Dermis blood vessel endothelial cell (primary cell): ENCODE measurements at regions not wholly inside any gene's neighbourhood (a gene's known extent, or its start where the extent isn't known, plus 50 kb on each side); places are given as distances from the start of the nearest gene placed in this dataset.
A peak's percentile ranks its signal among the peaks of the same experiment; 100 is the strongest.

Source experiments
- DNase-seq: peaks from one replicate; pipeline ENCODE4 v3.0.0; 2010

DNA sequence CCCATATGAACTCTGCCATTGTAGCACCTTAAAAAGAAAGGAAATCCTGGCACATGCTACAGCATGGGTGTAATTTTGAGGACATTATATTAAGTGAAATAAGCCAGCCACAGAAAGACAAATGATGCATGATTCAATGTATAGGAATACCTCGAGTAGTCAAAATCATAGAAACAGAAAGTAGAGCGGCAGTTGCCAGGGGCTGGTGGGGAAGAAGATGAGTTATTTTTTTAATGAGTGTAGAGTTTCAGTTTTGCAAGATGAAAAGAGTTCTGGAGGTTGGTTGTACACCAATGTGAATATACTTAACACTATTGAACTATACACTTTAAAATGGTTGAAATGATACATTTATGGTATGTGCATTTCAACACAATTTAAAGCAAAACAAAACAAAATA, 133.0 kb downstream of the ZDHHC21 start:
- DNase-seq: no peak

DNA sequence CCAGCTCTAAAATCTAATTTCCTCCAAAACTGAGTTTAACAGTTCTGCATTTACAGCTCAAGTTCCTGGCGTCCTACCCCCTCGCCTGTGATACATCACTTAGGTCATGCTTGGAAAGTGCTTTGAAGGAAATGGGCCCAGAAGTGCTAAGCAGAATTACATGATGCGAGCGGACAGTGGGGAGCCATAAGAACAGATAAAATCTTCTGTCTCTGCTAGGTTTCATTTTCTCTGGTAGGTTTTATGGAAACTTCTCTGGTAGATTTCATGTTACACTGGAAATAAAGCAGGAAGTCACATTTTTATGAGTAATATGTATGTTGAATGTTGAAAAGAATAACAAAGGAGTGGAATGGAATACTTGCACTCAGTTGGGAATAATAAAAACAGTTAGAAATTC, 138.3 kb downstream of the ZDHHC21 start:
- DNase-seq: peak; percentile 63

DNA sequence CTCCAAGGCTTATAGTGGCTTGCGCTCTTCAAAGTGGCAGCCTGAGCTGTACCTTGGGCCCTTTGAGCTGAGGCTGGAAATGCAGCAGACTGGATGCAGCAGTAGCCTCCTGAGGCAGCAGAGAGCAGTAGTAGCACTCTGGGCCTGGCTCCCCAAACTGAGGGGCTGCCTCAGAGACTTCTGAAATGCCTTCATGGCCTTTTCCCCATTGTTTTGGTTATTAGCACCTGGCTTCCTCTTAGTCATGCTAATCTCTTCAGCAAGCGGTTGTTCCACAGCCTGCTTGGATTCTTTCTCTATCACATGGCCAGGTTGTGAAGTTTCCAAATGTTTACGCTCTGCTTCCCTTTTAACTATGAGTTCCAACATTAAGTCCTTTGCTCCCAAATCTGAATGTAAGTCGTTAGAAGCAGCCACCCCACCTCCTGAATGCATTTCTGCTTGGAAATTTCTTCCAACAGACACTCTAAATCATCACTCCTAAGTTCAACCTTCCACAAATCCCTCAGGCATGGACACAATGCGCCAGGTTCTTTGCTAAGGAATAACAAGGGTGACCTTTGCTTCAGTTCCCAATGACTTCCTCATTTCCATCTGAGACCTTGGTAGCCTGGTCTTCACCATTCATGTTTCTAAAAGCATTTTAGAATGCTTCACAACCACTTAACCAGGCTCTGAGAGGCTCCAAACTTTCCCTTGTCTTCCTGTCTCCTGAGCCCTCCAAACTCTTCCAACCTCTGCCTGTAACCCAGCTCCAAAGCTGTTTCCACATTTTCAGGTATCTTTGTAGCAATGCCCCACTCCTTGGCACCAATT, 145.8 kb downstream of the ZDHHC21 start:
- DNase-seq: no peak

DNA sequence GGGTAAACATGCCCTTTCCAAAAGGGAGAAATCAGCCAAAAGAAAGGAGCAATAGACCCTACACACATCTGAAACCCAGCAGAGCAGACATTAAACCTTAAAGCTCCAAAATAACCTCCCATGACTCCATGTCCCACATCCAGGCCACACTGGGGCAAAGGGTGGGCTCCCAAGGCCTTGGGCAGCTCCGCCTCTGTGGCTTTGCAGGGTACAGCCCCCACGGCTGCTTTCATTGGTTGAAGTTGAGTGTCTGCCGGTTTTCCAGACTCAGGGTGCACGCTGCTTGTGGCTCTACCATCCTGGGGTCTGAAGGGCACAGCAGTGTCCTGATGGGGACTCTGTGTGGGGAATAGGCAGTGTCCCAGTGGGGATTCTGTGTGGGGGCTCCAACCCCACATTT, 146.5 kb downstream of the ZDHHC21 start:
- no peak for DNase-seq

DNA sequence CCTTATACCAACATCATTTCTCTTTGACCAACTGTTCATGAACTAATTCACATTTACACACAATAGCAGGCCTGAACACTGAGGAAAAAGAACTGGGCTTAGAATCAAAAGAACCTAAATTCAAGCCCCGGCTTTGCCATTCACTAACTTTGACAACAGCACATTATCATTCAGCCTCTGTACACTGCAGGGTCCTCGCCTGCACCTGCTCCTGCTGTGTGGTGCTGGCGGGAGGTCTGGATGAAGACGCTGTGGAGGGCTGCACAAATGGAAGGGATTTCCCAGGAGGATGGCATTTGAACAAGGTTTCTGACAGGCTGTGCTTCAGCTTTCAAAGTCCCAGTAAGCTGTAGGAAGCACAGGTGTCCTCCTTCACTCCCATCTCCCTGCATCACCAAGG, 151.2 kb downstream of the ZDHHC21 start:
- DNase-seq: no peak

DNA sequence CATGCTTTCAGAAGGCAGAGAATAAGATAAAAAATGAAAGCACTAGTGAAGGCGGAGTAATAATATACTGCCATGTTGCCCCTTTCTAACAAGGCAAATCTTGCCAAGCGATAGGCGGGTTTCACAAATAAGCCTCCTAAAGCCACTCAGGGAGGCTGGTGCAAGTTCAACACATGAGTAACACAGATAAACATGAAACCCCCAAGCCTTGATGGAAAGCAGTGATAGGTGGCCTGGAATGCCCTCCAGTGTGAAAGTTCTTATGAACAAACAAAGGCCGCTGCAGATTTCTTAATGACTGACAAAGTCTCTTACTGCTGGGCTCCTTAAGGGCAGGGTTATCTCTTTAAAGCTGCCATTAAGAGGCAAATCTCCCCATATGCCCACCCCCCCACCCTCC, 154.7 kb downstream of the ZDHHC21 start:
- DNase-seq: no peak

DNA sequence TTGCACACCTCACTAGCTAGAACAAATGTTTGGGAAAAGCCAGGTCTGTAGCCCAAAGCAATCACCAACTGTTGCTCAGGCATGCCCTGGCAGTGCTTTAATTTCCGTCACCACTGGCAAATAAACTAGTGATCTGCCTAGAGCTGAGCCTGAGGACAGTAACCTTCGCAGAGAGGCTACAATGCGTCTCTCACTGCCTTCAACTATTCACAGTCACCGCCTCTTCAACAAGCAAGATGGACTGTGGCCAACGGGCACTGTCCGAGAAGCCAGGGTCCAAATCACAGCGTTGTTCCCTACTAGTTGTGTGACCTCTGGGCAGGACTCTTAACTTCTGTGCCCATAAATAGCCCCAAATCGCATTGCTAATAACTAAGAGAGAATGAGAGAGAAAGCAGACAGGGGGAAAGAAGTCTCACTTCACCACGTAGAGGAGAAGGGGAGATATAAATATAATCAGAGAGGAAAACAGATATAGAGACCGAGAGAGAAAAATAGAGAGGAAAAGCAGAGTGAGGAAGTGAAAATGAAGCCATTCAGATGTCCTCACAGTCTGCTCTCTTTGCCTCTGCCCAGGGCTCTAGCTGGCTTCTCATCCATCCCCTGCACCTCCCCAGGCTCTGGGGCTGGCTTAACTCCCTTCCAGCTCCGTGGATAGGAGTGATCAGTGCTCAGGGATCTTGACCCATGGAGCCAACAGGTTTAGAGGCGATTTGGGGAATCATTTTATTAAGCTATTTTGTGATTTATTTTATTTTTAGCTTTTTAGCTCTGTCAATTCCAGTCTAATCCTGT, 157.9 kb downstream of the ZDHHC21 start:
- DNase-seq: no peak

DNA sequence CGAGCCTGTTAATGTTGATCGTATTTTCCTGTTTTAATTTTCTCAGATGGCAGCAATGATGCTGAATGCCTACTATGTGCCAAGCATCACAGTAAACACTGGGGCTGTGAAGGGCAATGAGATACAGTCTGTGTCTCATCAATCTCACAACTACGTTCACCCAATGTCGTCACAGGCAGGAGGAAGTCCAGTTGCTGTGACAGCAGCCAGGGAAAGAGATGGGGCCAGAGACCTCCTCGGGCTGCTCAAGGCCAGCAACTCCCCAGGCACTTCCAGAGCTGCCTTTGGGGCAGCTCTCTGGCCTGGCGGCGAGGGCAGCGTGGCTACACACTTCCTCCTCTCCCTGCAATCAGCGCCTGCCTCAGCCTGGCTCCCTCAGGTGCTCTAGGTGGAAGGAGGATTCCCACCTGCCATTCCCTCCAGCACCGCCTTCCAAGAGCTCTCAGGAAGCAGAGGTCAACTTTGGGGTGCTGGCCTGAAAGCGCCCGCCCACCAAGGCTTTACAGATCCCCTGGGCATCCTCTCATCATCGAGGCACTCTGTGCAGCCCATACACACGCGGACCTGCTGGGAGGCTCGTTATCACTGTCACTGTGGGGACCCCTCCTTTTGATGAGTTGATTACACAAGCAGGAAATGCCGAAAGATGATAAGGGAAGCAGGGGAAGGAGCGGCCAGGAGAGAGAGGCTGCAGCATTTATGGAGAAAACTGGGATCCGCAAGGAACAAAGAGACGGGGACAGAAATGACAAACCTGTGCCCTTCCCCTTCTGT, 159.2 kb downstream of the ZDHHC21 start:
- no peak for DNase-seq

DNA sequence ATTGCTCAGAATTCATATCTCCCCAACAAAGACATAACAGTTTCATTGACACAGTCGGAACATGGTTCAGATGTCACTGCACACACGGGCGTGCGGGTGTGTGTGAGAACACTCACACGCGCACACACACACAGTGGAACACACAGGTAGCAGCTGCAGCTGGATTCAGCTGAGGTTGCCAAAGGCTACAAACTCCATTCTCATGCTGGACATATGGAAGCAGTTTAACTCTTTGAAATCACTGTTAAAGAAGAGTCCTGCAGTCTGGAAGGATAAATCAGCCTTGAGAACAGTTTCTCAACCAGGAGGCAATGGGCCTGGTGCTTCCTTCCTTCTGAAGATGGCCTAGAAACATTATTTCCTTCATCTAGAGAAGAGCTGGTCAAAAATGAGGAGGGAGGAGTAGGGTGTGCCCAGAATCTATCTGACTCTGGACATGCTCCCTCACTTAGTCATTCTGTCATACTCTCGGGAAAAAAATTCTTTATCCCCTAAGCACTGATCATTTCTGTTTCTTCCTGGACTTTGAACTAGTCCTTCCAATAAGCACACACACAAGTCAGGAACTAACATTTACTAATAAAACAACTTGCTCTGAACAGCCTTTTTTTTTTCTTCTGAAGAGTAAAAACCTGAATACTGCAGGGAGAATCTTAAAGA, 160.6 kb downstream of the ZDHHC21 start:
- DNase-seq: no peak

DNA sequence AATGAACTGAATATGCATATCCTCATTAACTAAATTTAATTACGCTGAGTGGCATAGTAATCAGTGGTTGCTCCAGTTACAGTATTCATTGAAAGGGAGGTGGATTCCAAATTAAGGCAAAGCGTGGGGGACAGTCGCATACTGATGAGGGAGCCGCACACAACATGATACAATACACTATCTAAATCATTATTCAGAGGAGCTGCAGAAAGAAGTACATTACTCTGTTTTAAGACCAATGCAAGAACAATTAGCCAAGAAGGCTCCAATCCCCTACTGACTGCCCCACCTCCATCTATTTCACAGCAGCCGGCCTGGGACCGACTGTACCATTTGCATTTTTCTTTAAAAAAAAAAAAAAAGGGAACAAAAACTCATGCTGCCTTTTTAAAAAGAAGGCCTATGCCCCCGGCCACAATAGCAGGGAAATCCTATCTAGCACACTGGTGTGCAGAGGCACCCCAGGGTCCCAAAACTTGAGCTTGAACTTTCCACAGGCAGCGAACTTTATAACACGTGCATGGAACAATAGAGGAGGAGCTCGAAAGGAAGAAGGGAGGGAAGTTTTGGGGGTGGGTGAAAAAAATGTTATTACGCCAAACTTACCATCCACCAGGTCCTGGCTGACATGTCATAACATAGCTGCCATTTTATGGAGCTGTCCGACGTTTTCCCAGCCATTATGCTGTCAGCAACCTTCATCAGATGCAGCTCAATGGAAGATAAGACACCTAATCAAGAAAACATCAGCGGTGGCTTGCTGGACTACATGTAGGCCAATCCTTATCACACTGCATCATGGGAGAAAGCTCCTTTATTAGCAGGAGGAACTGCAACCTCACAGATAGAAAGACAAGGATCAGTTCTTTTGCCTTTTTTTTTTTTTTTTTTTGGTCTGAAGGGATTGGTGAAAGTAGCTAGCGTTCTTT, 161.6 kb downstream of the ZDHHC21 start:
- DNase-seq: no peak

DNA sequence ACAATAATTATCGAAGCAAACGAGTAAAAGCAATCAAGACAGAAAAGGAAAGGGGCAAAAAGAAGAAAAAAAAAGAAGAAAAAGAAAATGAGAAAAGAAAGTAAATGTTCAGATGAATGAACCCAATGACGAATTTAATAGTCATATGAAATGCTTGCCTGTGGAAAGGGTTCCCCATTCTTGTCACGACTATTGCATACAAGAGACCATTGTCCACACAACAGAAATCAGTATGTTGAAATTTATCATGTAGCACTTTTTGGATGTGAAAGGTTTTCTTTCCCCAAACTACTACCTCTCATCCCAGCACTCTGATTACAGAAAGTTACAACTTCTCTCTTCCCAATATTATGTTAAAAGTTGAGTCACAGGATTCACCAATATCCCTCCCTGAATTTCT, 162.4 kb downstream of the ZDHHC21 start:
- no peak for DNase-seq

DNA sequence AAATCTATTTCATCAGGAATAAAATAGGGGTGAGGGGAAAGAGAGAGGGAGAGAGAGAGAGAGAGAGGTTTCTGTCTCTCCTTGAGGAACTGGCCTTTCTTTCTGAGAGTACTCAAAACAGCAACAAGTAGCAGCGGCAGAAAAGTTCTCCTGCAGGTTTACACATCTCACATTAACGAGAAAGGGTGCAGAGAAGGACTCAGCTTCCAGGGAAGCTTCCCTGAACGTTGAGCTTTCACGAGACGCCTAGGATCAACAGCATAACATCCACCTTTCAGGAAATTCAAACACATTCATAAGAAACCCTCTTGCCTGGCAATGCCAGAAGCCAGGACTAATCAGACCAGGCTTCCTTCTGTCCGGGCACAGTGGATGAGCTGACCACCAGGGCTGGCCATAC, 162.9 kb downstream of the ZDHHC21 start:
- DNase-seq: no peak

DNA sequence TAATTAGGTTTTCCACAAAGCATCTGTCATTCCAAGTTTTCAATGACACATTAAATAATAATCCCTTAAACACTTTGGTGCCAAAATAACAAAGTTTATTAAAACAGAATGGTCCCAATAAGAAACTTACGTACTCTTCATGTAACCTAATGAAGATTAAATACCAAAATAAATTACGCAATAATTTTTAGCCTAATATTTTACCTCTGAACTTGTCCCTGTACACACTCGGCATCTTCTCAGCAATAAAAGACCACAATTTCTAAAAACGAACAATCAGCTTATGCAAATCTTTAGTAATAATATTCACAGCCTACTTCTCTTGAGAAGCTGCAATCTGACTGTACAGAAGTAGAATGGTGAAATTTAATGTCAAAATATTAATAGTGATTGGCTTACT, 163.6 kb downstream of the ZDHHC21 start:
- DNase-seq: no peak

DNA sequence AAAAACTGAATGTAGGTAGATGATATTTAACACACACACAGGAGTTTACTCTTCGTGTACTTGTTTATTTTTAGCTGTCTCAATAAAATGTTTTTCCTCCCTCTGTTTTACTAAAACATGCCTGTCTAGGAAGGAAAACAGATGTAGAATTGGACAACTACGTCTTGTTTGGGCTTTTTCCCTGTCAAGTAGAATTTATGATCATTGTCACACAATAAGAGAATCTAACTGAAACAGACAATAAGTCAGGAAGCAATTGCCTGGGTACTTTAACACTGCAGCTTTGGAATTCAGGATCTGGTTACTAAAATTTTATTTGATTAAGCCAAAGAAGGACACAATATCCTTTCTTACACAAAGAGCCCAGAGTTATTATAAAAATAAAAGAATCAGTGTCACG, 164.2 kb downstream of the ZDHHC21 start:
- DNase-seq: no peak

DNA sequence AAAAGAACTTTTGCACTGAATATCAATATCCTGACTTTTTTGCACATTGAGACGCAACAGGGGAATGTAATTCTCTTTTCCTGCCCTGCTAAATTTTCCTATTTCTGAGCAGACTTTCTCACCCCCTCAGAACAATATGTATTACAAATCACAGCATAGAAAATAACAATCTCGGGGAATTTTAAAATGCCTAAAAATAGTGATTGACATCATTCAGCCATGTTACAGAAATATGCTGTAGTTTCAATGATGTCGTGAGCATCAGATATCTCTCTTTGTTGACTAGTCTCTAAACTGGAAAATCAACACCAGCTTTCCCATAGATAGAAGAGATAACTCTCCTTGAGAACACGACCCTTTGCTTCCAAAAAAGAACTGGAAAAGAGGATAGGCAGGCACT, 166.7 kb downstream of the ZDHHC21 start:
- DNase-seq: no peak

DNA sequence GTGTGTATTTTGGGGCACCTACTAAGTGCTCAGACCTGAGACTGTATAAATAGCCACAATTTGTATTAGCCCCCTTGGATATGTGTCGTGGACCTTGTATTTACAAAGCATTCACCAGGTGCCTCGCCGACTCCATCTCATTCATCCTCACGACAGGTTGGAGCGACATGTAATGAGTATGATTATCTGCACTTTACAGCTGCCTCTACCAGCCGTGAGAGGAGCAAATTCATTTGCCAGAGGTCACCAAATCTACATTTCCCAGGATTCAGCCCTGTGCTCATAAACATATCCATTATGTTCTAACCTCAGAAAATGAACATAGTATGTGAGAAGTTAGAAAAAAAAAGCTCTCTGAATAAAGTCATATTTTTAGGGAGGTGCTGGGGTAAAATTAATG, 167.4 kb downstream of the ZDHHC21 start:
- no peak for DNase-seq

DNA sequence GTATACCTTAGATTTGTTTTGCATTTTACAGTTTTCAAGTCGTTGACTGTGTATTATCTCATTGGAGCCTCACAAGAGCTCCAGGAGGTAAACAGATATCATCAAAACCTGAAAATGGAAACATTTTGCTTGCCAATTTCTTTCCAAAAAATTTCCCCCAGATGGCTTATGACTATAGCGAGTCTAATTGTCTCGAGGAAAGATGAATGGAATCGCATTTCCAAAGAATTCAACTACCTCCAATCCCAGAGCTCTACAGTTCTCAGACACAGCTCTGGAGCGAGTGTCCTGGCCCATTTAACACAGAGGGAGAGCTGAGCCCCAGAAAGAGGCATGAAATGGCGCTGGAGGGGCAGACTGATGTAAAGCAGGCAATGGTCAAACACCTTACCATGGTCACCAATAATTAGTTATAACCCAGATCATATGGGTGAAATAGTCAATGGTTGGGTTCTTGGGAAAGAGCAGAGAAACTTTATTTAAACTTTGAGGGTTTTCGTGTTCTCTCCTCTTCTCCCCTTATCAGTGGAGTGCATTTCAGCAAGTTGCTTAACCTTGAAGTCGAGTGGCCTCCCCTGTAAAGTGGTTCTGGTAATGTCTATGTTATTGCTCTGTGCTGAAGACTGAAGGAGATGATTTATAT, 168.2 kb downstream of the ZDHHC21 start:
- no peak for DNase-seq

DNA sequence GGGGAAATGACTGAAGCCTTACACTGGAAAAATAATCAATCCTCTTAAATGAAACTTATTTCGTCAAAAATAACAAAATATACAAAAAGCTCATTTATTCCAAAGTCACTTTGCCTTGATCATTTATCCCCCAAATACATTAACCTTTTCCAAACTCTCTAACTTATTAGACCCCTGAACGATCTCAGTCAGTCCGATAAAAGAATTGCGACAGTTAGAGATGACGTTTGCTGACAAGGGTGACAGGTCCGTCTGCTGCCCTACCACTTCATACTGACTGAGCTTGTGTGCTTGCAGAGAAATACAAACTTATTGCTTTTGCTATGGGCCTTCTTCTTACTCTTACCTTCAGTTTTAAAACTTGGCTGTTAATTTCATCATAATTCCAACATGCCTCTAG, 169.7 kb downstream of the ZDHHC21 start:
- no peak for DNase-seq

DNA sequence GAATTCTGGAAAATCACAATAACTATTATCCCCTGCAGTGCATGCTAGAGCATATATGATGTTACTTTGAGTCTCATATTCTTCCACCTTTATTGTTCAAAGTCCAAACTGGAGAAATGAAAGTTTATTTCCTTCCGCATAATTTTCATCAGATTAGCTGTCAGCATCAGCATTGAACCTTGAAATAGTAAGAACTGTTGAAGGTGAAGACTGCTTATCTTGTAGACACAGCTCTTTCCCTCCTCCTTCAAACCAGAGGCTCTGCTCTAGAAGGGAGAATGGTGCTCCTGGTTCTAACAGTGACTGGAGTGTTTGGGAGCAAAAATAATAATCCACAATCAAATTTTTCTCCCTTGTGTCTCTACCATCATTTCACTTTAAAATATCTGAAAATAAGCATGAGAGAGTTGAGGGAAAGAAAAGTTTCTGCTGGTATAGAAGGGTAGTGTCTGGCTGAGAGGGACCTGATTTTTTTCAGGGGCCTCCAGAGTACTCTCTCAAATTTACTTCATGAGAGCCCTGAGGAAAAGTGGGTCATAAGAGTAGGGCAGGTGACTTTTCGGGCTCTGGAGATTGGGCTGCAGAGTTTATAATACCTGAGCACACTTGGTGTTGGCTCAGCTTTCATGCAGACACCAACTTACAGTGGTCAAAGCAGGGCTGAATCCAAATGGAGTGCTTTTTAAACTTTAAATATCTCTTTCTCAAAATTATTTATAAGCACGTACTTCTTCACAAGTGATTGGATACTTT, 170.4 kb downstream of the ZDHHC21 start:
- no peak for DNase-seq

DNA sequence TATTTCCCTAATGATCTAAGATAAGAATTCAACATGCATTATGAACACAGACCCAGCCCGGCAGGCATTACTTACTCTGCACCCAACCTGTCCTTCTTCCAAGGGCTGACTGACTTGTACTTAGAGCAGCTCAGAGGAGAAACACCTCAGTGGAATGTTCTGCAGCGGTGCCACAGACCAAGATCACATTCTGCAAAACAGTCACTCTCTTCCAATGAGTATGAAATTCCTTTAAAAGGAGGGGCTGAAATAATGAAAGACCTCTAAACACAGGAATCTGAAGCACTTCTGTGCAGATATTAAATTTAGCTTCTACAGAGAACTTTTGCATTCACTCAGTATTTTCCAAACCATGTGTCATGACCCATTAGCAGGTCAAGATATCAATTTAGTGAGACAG, 172.9 kb downstream of the ZDHHC21 start:
- DNase-seq: no peak
